K562 (cell line): ENCODE measurements at regions not wholly inside any gene's neighbourhood (a gene's known extent, or its start where the extent isn't known, plus 50 kb on each side); places are given as distances from the start of the nearest gene placed in this dataset.

Experiments
- ATAC-seq: fragments of 200-7000 bp; cut with Tn5 transposase; 3 replicates; pipeline ENCODE4 v1.9.1; 2020; ENCODE audit warnings: moderate library complexity
- BruUV-seq: library from RNA; stranded (reverse); fragments of 400-500 nt; replicated peaks from 2 replicates; lab custom pipeline; 2021; lab: Mats Ljungman, UMichigan
- CTCF ChIA-PET: fragments of 300-600 bp; formaldehyde crosslinking; extraction: SDS; loops from one replicate; lab custom pipeline; 2021; ENCODE audit warnings: low intra/inter-chr PET ratio; lab: Yijun Ruan, JAX
- POLR2A ChIA-PET: fragments of 300-600, 350-650 bp; sonication (Branson Sonifier 250); formaldehyde crosslinking; extraction: SDS; loops from one replicate; lab custom pipeline; 2021; ENCODE audit warnings: antibody characterized with exemption, inconsistent platforms; lab: Yijun Ruan, JAX
- DNase-seq, 4 experiments: peaks; one replicate each; pipeline versions ENCODE4 v3.0.0 to v3.0.0-alpha.2; 2011 to 2018; ENCODE audit warnings: low spot score in 3 of 4, mixed read lengths in 3 of 4; ENCODE audit errors: extremely low read depth in 1 of 4
- FAIRE-seq: peaks from 2 replicates; lab custom pipeline; 2011; peaks lifted over from hg19 to GRCh38; lab: Jason Lieb, UNC
- H2AFZ ChIP-seq: 2 replicates; pipeline ENCODE4 v1.6.0; 2011; ENCODE audit warnings: low read depth, low read length, control low read depth, inconsistent platforms
- H3K27ac ChIP-seq: fragments of 200-600 bp; 3 replicates; pipeline ENCODE4 v1.8.0; 2011; ENCODE audit warnings: low read depth, mild to moderate bottlenecking, control low read depth, inconsistent platforms, low read length, moderate library complexity, mixed read lengths; ENCODE audit errors: extremely low read depth
- H3K27me3 ChIP-seq, 2 experiments: fragments of 300-600 bp in 1 of 2; 2 replicates in 1 of 2; 3 replicates in 1 of 2; pipeline versions ENCODE4 v1.6.0 to v1.8.0; 2011; ENCODE audit warnings: inconsistent platforms in 2 of 2, low read length in 2 of 2, mild to moderate bottlenecking in 1 of 2, mixed read lengths in 1 of 2, moderate library complexity in 1 of 2; ENCODE audit not compliant: control insufficient read depth in 2 of 2, insufficient read depth in 2 of 2
- H3K36me3 ChIP-seq: fragments of 300-600 bp; 3 replicates; pipeline ENCODE4 v1.8.0; 2011; ENCODE audit warnings: mild to moderate bottlenecking, low read length, inconsistent platforms; ENCODE audit not compliant: control insufficient read depth, insufficient read depth
- H3K4me1 ChIP-seq, 2 experiments: fragments of 200-600 bp in 1 of 2; replicated peaks in 1 of 2; 2 replicates in 1 of 2; 3 replicates in 1 of 2; pipeline versions ENCODE4 v1.5.1 to v1.8.0; 2011; ENCODE audit warnings: inconsistent platforms in 2 of 2, low read length in 2 of 2, mild to moderate bottlenecking in 1 of 2, mixed read lengths in 1 of 2, moderate library complexity in 1 of 2; ENCODE audit not compliant: control insufficient read depth in 2 of 2, insufficient read depth in 2 of 2
- H3K4me2 ChIP-seq: 2 replicates; pipeline ENCODE4 v1.6.1; 2011; ENCODE audit warnings: low read length, control low read depth, inconsistent platforms, mixed read lengths; ENCODE audit not compliant: insufficient read depth
- H3K4me3 ChIP-seq: fragments of 200-600 bp; sonication (generic), shearing (Covaris generic); 2 replicates; pipeline ENCODE4 v1.5.1; 2016; ENCODE audit warnings: control low read depth, inconsistent platforms
- H3K79me2 ChIP-seq: fragments of 200-600 bp; 3 replicates; pipeline ENCODE4 v1.8.0; 2011; ENCODE audit warnings: low read length, inconsistent platforms; ENCODE audit not compliant: control insufficient read depth, insufficient read depth
- H3K9ac ChIP-seq, 2 experiments: 2 replicates each; pipeline versions ENCODE4 v1.6.0 to v1.6.1; 2011; ENCODE audit warnings: low read depth in 2 of 2, low read length in 2 of 2, control low read depth in 1 of 2, inconsistent platforms in 1 of 2, mild to moderate bottlenecking in 1 of 2, mixed read lengths in 1 of 2; ENCODE audit not compliant: insufficient read depth in 1 of 2
- H3K9me1 ChIP-seq: one replicate; pipeline ENCODE4 v1.6.0; 2011; ENCODE audit warnings: inconsistent platforms, mild to moderate bottlenecking, low read length, moderate library complexity; ENCODE audit not compliant: control insufficient read depth, insufficient read depth
- H3K9me3 ChIP-seq: replicated peaks from 2 replicates; pipeline ENCODE4 v1.5.1; 2011; ENCODE audit warnings: low read depth, low read length, inconsistent platforms; ENCODE audit not compliant: control insufficient read depth, insufficient read depth
- H4K20me1 ChIP-seq: replicated peaks from 2 replicates; pipeline ENCODE4 v1.6.1; 2011; ENCODE audit warnings: low read length, inconsistent platforms, mixed read lengths; ENCODE audit not compliant: control insufficient read depth, insufficient read depth
- EHMT2 ChIP-seq: fragments of 450-650 bp; IDR thresholded peaks from 2 replicates; pipeline ENCODE4 v1.6.1; 2018; ENCODE audit warnings: antibody characterized with exemption
- GABPB1 ChIP-seq: sonication (generic); formaldehyde crosslinking; IDR thresholded peaks from 2 replicates; pipeline ENCODE4 v1.8.0; 2022; ENCODE audit warnings: mild to moderate bottlenecking, missing genetic modification reagents
- JUND ChIP-seq, 2 experiments: IDR thresholded peaks; 2 replicates in 1 of 2; 3 replicates in 1 of 2; pipeline ENCODE4 v1.6.1; 2011; ENCODE audit warnings: borderline replicate concordance in 2 of 2, low read depth in 2 of 2, low read length in 2 of 2, improper control_type of control experiment in 1 of 2, missing biosample characterization in 1 of 2, missing genetic modification characterization in 1 of 2, missing genetic modification reagents in 1 of 2
- MTF1 ChIP-seq: fragments of 250-450 bp; sonication (Bioruptor Pico); IDR thresholded peaks from 2 replicates; pipeline ENCODE4 v1.9.0; 2021; ENCODE audit warnings: moderate library complexity, mild to moderate bottlenecking, inconsistent platforms, borderline replicate concordance
- POLR3G ChIP-seq: IDR thresholded peaks from 2 replicates; pipeline ENCODE4 v1.6.1; 2011; ENCODE audit not compliant: insufficient read length, insufficient replicate concordance; ENCODE audit errors: extremely low read depth
- PPARD ChIP-seq: fragments of 250-450 bp; sonication (Bioruptor Pico); IDR thresholded peaks from 2 replicates; pipeline ENCODE4 v1.8.0; 2022; ENCODE audit warnings: inconsistent platforms, mild to moderate bottlenecking, moderate library complexity
- RBM34 ChIP-seq: fragments of 200-400 bp; formaldehyde crosslinking; IDR thresholded peaks from 2 replicates; pipeline ENCODE4 v1.6.1; 2018; ENCODE audit warnings: low read length, borderline replicate concordance; ENCODE audit not compliant: insufficient read depth
- SMAD4 ChIP-seq: fragments of 250-450 bp; sonication (Bioruptor Pico); conservative IDR thresholded peaks from 2 replicates; pipeline ENCODE4 v1.8.0; 2021; ENCODE audit warnings: inconsistent platforms, mild to moderate bottlenecking, moderate library complexity
- ZNF239 ChIP-seq: fragments of 250-450 bp; sonication (Bioruptor Pico); IDR thresholded peaks from 2 replicates; pipeline ENCODE4 v1.4.0; 2020; ENCODE audit warnings: mild to moderate bottlenecking
- WGBS: fragments of 100-300 bp; shearing (Covaris generic); methylation state at CpG from one replicate; pipeline ENCODE4 v1.1.6; 2016; ENCODE audit warnings: low coverage, mixed read lengths; ENCODE audit not compliant: insufficient coverage; ENCODE audit errors: missing lambda C conversion rate; 5-methylcytosine and 5-hydroxymethylcytosine counted together
- in situ Hi-C: fragments of 300-500 bp; cut with MboI; formaldehyde crosslinking; loops from 4 replicates; pipeline ENCODE4 v1.15.0; 2018; ENCODE audit warnings: inconsistent platforms, mixed read lengths
- intact Hi-C: fragments of 100-400 bp; cut with micrococcal nuclease; formaldehyde crosslinking; loops from 2 replicates; pipeline ENCODE4 v1.14.2; 2022
- TF ChIP-seq, protein P1 (sequence below): fragments of 450-650 bp; IDR thresholded peaks from 2 replicates; pipeline ENCODE4 v1.6.1; 2016; ENCODE audit warnings: missing biosample characterization, missing genetic modification characterization
- TF ChIP-seq, protein P2 (sequence below): fragments of 250-450 bp; sonication (Bioruptor Pico); IDR thresholded peaks from 2 replicates; pipeline ENCODE4 v1.5.0; 2021; ENCODE audit warnings: mild to moderate bottlenecking, borderline replicate concordance
- TF ChIP-seq, protein P3 (sequence below): sonication (generic); formaldehyde crosslinking; IDR thresholded peaks from 2 replicates; pipeline ENCODE4 v1.8.0; 2022; ENCODE audit warnings: mild to moderate bottlenecking, missing genetic modification reagents, borderline replicate concordance
- TF ChIP-seq, protein P4 (sequence below): fragments of 450-650 bp; formaldehyde crosslinking; IDR thresholded peaks from 2 replicates; pipeline ENCODE4 v1.4.0; 2020; ENCODE audit warnings: mild to moderate bottlenecking
- TF ChIP-seq, protein P5 (sequence below): fragments of 450-650 bp; IDR thresholded peaks from one replicate; pipeline ENCODE4 v1.6.1; 2018; ENCODE audit warnings: mild to moderate bottlenecking, moderate library complexity; ENCODE audit not compliant: partially characterized antibody

DNA sequence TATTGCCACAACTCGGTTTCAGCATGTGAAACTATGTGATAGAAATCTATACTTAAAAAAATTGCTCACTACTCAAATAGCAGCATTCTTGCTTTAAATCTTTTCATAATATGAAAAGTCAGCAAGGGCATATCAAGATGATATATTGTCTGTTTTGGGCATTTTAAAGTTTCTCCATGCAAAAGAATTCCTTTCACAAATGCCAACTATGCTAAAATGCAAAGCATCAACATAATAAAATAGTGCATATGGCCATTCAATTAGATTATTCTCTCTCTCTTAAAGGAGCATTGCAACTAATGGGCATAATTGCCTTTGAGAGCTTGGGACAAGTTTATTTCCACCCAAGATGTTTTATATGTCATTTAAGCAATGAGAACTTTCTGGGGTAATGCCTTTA is 475.1 kb downstream of the ZPLD1 start:
- Histone ChIP-seq H3K9ac (no peak overlapping the region), H3K36me3 (no peaks in the 10 kb centered on the region), H3K79me2 (no peaks in the 10 kb centered on the region), H3K27ac (no peak overlapping the region), H3K9me3 (no peaks in the 10 kb centered on the region), H4K20me1 (no peaks in the 10 kb centered on the region), H3K27me3 (no peaks in the 10 kb centered on the region), H3K4me3 (no peak overlapping the region), H2AFZ (no peak overlapping the region), H3K4me2 (no peak overlapping the region), H3K4me1 (no peaks in the 10 kb centered on the region), H3K9me1 (no peaks in the 10 kb centered on the region)
- no peak for FAIRE-seq
- POLR2A ChIA-PET = no interaction called here
- DNase-seq = no peak
- ATAC-seq = no peak
- CTCF ChIA-PET = no interaction called here
- intact Hi-C loops (no loop called here), in situ Hi-C loops (no loop called here)
- 0% methylated on average over 1 of the region's 1 CpG for WGBS
- no TSS peak for BruUV-seq
- TF ChIP-seq SMAD4 (CRISPR knock-in tag) (no peak), PPARD (CRISPR knock-in tag) (no peak), ZNF239 (no peak), GABPB1 (CRISPR knock-in tag) (no peak), RBM34 (no peak), POLR3G (no peak), EHMT2 (no peak), JUND (IDR thresholded peaks at IDR 0.05; ENCODE audit: borderline replicate concordance, low read depth, low read length) (no peak), JUND (tag; IDR thresholded peaks at IDR 0.05; ENCODE audit: borderline replicate concordance, low read depth, low read length) (no peak), MTF1 (CRISPR knock-in tag) (no peak)
- TF ChIP-seq, protein P1, sequence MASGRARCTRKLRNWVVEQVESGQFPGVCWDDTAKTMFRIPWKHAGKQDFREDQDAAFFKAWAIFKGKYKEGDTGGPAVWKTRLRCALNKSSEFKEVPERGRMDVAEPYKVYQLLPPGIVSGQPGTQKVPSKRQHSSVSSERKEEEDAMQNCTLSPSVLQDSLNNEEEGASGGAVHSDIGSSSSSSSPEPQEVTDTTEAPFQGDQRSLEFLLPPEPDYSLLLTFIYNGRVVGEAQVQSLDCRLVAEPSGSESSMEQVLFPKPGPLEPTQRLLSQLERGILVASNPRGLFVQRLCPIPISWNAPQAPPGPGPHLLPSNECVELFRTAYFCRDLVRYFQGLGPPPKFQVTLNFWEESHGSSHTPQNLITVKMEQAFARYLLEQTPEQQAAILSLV (tag) = no peak
- TF ChIP-seq, protein P2, sequence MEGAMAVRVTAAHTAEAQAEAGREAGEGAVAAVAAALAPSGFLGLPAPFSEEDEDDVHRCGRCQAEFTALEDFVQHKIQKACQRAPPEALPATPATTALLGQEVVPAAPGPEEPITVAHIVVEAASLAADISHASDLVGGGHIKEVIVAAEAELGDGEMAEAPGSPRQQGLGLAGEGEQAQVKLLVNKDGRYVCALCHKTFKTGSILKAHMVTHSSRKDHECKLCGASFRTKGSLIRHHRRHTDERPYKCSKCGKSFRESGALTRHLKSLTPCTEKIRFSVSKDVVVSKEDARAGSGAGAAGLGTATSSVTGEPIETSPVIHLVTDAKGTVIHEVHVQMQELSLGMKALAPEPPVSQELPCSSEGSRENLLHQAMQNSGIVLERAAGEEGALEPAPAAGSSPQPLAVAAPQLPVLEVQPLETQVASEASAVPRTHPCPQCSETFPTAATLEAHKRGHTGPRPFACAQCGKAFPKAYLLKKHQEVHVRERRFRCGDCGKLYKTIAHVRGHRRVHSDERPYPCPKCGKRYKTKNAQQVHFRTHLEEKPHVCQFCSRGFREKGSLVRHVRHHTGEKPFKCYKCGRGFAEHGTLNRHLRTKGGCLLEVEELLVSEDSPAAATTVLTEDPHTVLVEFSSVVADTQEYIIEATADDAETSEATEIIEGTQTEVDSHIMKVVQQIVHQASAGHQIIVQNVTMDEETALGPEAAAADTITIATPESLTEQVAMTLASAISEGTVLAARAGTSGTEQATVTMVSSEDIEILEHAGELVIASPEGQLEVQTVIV (CRISPR knock-in tag) = no peak
- TF ChIP-seq, protein P3, sequence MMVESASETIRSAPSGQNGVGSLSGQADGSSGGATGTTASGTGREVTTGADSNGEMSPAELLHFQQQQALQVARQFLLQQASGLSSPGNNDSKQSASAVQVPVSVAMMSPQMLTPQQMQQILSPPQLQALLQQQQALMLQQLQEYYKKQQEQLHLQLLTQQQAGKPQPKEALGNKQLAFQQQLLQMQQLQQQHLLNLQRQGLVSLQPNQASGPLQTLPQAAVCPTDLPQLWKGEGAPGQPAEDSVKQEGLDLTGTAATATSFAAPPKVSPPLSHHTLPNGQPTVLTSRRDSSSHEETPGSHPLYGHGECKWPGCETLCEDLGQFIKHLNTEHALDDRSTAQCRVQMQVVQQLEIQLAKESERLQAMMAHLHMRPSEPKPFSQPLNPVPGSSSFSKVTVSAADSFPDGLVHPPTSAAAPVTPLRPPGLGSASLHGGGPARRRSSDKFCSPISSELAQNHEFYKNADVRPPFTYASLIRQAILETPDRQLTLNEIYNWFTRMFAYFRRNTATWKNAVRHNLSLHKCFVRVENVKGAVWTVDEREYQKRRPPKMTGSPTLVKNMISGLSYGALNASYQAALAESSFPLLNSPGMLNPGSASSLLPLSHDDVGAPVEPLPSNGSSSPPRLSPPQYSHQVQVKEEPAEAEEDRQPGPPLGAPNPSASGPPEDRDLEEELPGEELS (CRISPR knock-in tag) = no peak
- TF ChIP-seq, protein P4, sequence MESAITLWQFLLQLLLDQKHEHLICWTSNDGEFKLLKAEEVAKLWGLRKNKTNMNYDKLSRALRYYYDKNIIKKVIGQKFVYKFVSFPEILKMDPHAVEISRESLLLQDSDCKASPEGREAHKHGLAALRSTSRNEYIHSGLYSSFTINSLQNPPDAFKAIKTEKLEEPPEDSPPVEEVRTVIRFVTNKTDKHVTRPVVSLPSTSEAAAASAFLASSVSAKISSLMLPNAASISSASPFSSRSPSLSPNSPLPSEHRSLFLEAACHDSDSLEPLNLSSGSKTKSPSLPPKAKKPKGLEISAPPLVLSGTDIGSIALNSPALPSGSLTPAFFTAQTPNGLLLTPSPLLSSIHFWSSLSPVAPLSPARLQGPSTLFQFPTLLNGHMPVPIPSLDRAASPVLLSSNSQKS (CRISPR knock-in tag) = no peak
- TF ChIP-seq, protein P5, sequence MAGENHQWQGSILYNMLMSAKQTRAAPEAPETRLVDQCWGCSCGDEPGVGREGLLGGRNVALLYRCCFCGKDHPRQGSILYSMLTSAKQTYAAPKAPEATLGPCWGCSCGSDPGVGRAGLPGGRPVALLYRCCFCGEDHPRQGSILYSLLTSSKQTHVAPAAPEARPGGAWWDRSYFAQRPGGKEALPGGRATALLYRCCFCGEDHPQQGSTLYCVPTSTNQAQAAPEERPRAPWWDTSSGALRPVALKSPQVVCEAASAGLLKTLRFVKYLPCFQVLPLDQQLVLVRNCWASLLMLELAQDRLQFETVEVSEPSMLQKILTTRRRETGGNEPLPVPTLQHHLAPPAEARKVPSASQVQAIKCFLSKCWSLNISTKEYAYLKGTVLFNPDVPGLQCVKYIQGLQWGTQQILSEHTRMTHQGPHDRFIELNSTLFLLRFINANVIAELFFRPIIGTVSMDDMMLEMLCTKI = no peak
